ENCODE measurements at regions not wholly inside any gene's neighbourhood (a gene's known extent, or its start where the extent isn't known, plus 50 kb on each side); places are given as distances from the start of the nearest gene placed in this dataset.

DNA sequence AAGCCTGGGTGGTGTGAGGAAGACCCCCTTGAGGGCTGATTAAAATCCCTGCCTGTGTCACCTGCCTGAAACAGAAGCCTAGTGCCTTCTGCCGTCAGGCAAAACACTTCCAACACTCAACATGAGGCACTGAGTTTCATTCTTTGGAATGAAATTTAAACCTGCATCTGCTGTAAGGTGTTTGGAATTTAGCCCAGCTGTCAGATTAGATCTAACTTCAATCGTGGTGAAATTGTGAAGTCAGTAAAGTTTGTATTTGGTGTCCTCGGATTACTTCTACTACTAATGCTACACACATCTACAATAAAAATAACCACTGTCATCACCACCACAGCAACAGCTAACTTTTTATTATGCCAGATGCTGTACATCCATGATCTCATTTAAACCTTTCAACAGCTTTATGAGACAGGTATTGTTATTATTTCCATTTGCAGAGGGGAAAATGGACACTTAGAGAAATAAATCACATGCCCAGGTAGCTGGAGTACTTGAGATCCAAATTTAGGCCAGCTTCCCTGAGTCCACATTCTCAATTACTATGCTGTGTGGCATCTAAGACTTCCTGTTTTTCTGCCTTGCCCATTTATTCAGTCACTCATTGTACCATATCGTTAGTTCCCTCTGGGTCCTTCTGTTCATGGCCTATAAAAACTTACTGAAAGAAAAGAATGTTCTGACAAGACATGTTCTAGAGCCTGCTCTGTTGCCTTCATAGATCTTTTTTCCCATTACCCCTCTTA lies 98.2 kb upstream of the GCFC2 start:
- Histone ChIP-seq H3K4me1 (ENCODE audit: control insufficient read depth, extremely low read depth, insufficient read depth, low read length) (no peaks in the 10 kb centered on the region), H3K9ac (ENCODE audit: insufficient read depth, low read length) (no peak overlapping the region), H2AFZ (ENCODE audit: low read length) (no peak overlapping the region), H3K36me3 (ENCODE audit: control insufficient read depth, insufficient read depth, low read length) (no peaks in the 10 kb centered on the region), H3K27ac (ENCODE audit: insufficient read depth, low read length) (no peak overlapping the region), H3K79me2 (ENCODE audit: control insufficient read depth, insufficient read depth, low read length) (no peaks in the 10 kb centered on the region), H3K27me3 (ENCODE audit: control insufficient read depth, insufficient read depth, low read length) (no peaks in the 10 kb centered on the region), H3K4me2 (ENCODE audit: extremely low read depth, insufficient read depth, low read length) (no peak overlapping the region), H3K9me3 (ENCODE audit: control insufficient read depth, insufficient read depth, low read depth, low read length) (no peaks in the 10 kb centered on the region), H4K20me1 (ENCODE audit: control insufficient read depth, extremely low read depth, insufficient read depth, low read length) (no peaks in the 10 kb centered on the region), H3K4me3 (replicated peaks in 1 of 4; ENCODE audit: control extremely low read depth in 1 of 4, insufficient read depth in 1 of 4, low read depth in 3 of 4, low read length in 4 of 4) (no peak overlapping the region)
- TF ChIP-seq EZH2 (IDR thresholded peaks at IDR 0.05; ENCODE audit: low read length, missing control alignments), result no peak
- no peak for TF ChIP-seq CTCF (conservative IDR thresholded peaks at IDR 0.05 in 1 of 2, IDR thresholded peaks at IDR 0.05 in 1 of 2; ENCODE audit: low read depth in 1 of 2, low read length in 2 of 2)
- DNase-seq (ENCODE audit: low read depth in 2 of 2), result no peak

DNA sequence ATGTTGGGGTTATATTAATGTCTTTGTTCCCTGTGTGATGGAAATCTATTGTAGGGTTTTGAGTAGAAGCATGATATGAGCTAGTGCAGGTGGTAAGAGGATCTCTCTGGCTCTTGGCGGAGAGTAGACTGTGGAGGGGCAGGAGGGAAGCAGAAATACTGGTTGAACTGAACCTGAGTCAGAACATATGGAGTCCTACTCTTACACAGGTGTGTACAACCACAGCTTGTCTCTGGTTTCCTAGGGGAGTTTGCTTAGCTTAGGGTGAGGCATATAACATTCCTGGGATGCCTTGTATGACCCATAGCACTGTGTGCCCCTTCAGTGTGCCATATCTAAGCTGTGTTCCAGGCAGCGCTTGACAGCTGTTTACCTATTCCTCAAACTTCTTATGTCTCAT lies 97.3 kb upstream of the GCFC2 start:
- no peak for TF ChIP-seq EZH2 (IDR thresholded peaks at IDR 0.05; ENCODE audit: low read length, missing control alignments)
- TF ChIP-seq CTCF (conservative IDR thresholded peaks at IDR 0.05 in 1 of 2, IDR thresholded peaks at IDR 0.05 in 1 of 2; ENCODE audit: low read depth in 1 of 2, low read length in 2 of 2), result no peak
- Histone ChIP-seq H3K27me3 (ENCODE audit: control insufficient read depth, insufficient read depth, low read length) (no peaks in the 10 kb centered on the region), H3K9ac (ENCODE audit: insufficient read depth, low read length) (no peak overlapping the region), H3K4me3 (replicated peaks in 1 of 4; ENCODE audit: control extremely low read depth in 1 of 4, insufficient read depth in 1 of 4, low read depth in 3 of 4, low read length in 4 of 4) (no peak overlapping the region), H4K20me1 (ENCODE audit: control insufficient read depth, extremely low read depth, insufficient read depth, low read length) (no peaks in the 10 kb centered on the region), H2AFZ (ENCODE audit: low read length) (no peak overlapping the region), H3K4me2 (ENCODE audit: extremely low read depth, insufficient read depth, low read length) (no peak overlapping the region), H3K27ac (ENCODE audit: insufficient read depth, low read length) (no peak overlapping the region), H3K36me3 (ENCODE audit: control insufficient read depth, insufficient read depth, low read length) (no peaks in the 10 kb centered on the region), H3K79me2 (ENCODE audit: control insufficient read depth, insufficient read depth, low read length) (no peaks in the 10 kb centered on the region), H3K4me1 (ENCODE audit: control insufficient read depth, extremely low read depth, insufficient read depth, low read length) (no peaks in the 10 kb centered on the region), H3K9me3 (ENCODE audit: control insufficient read depth, insufficient read depth, low read depth, low read length) (no peaks in the 10 kb centered on the region)
- DNase-seq (ENCODE audit: low read depth in 2 of 2), result no peak

- no peak overlapping the region for H3K27ac ChIP-seq (ENCODE audit: insufficient read depth, low read length)
- no peaks in the 10 kb centered on the region for H3K36me3 ChIP-seq (ENCODE audit: control insufficient read depth, insufficient read depth, low read length)
- no peak overlapping the region for H3K9ac ChIP-seq (ENCODE audit: insufficient read depth, low read length)
- H4K20me1 ChIP-seq (ENCODE audit: control insufficient read depth, extremely low read depth, insufficient read depth, low read length), result no peaks in the 10 kb centered on the region
- H3K4me1 ChIP-seq (ENCODE audit: control insufficient read depth, extremely low read depth, insufficient read depth, low read length), result no peaks in the 10 kb centered on the region
- H3K79me2 ChIP-seq (ENCODE audit: control insufficient read depth, insufficient read depth, low read length), result no peaks in the 10 kb centered on the region
- no peak for DNase-seq (ENCODE audit: low read depth in 2 of 2)
- H3K4me2 ChIP-seq (ENCODE audit: extremely low read depth, insufficient read depth, low read length), result no peak overlapping the region
- no peak overlapping the region for H2AFZ ChIP-seq (ENCODE audit: low read length)
- H3K27me3 ChIP-seq (ENCODE audit: control insufficient read depth, insufficient read depth, low read length), result no peaks in the 10 kb centered on the region
- no peak overlapping the region for H3K4me3 ChIP-seq (replicated peaks in 1 of 4; ENCODE audit: control extremely low read depth in 1 of 4, insufficient read depth in 1 of 4, low read depth in 3 of 4, low read length in 4 of 4)
- TF ChIP-seq CTCF (conservative IDR thresholded peaks at IDR 0.05 in 1 of 2, IDR thresholded peaks at IDR 0.05 in 1 of 2; ENCODE audit: low read depth in 1 of 2, low read length in 2 of 2) (no peak), EZH2 (IDR thresholded peaks at IDR 0.05; ENCODE audit: low read length, missing control alignments) (no peak)
- H3K9me3 ChIP-seq (ENCODE audit: control insufficient read depth, insufficient read depth, low read depth, low read length), result no peaks in the 10 kb centered on the region
These were observed 90.7 kb upstream of the GCFC2 start for GRCh38 chr2:75801234-75801982.
